ENCODE measurements at regions not wholly inside any gene's neighbourhood (a gene's known extent, or its start where the extent isn't known, plus 50 kb on each side); places are given as distances from the start of the nearest gene placed in this dataset.

- TF ChIP-seq, protein P1, sequence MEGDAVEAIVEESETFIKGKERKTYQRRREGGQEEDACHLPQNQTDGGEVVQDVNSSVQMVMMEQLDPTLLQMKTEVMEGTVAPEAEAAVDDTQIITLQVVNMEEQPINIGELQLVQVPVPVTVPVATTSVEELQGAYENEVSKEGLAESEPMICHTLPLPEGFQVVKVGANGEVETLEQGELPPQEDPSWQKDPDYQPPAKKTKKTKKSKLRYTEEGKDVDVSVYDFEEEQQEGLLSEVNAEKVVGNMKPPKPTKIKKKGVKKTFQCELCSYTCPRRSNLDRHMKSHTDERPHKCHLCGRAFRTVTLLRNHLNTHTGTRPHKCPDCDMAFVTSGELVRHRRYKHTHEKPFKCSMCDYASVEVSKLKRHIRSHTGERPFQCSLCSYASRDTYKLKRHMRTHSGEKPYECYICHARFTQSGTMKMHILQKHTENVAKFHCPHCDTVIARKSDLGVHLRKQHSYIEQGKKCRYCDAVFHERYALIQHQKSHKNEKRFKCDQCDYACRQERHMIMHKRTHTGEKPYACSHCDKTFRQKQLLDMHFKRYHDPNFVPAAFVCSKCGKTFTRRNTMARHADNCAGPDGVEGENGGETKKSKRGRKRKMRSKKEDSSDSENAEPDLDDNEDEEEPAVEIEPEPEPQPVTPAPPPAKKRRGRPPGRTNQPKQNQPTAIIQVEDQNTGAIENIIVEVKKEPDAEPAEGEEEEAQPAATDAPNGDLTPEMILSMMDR (IDR thresholded peaks at IDR 0.05): no peak
- TF ChIP-seq POLR2A (IDR thresholded peaks at IDR 0.05) (no peak), EP300 (IDR thresholded peaks at IDR 0.05) (no peak)
Observed at GRCh38 chr14:97592341-97592980, 795.3 kb downstream of the VRK1 start.
